SK-N-MC (cell line): ENCODE measurements at regions not wholly inside any gene's neighbourhood (a gene's known extent, or its start where the extent isn't known, plus 50 kb on each side); places are given as distances from the start of the nearest gene placed in this dataset.

Experiments used
- DNase-seq: peaks from one replicate; pipeline ENCODE4 v3.0.0-alpha.2; 2011; ENCODE audit warnings: low read depth, low spot score
- H3K27ac ChIP-seq: fragments of 200-600 bp; sonication (generic); 2 replicates; pipeline ENCODE4 v1.5.1; 2016; ENCODE audit warnings: mixed run types
- H3K36me3 ChIP-seq: fragments of 200-600 bp; sonication (generic); 2 replicates; pipeline ENCODE4 v1.6.1; 2017; ENCODE audit warnings: antibody characterized with exemption, low read length, mixed read lengths; ENCODE audit not compliant: insufficient read depth
- H3K4me3 ChIP-seq: fragments of 200-600 bp; sonication (generic); 2 replicates; pipeline ENCODE4 v1.5.1; 2016
- H3K9ac ChIP-seq: fragments of 200-600 bp; sonication (generic); 2 replicates; pipeline ENCODE4 v1.8.0; 2017; ENCODE audit warnings: mixed run types, mixed read lengths; ENCODE audit not compliant: insufficient read length
- H3K9me3 ChIP-seq: fragments of 200-600 bp; sonication (generic); 2 replicates; pipeline ENCODE4 v1.6.1; 2017; ENCODE audit warnings: low read depth, mild to moderate bottlenecking, antibody characterized with exemption, low read length, moderate library complexity, mixed read lengths
- EZH2 ChIP-seq: fragments of 200-600 bp; sonication (generic); IDR thresholded peaks from one replicate; pipeline ENCODE4 v1.6.1; 2017; ENCODE audit warnings: antibody characterized with exemption
- FOXP2 ChIP-seq: optimal IDR thresholded peaks from 2 replicates; pipeline ENCODE3; 2011; ENCODE audit warnings: mild to moderate bottlenecking, moderate library complexity; ENCODE audit not compliant: insufficient read depth; ENCODE audit errors: extremely low read length, control extremely low read depth
- POLR2AphosphoS5 ChIP-seq: IDR thresholded peaks from 2 replicates; pipeline ENCODE4 v1.6.1; 2012; ENCODE audit warnings: mild to moderate bottlenecking, low read depth, low read length, borderline replicate concordance

DNA sequence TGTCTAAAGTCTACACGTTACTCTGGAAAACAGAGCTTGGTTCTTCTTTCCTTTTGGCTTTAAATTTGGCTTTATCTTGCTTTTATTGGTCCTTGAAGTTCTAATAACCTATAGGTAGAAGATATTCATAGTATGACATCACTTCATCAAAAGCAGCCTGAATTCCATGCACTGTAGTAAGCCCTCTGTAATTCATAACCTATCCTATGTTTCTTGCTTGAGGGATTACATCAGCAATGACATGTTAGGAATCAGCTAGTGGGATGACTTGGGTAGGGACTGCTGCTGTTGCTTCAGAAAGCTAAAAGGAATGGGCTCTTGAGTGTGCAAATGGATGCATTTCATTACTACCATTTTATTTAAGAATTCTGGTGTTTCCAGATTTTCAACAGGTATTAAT lies 184.9 kb downstream of the PTEN start:
- Histone ChIP-seq H3K9me3 (no peaks in the 10 kb centered on the region), H3K4me3 (no peak overlapping the region), H3K9ac (no peak overlapping the region), H3K36me3 (no peaks in the 10 kb centered on the region), H3K27ac (no peak overlapping the region)
- TF ChIP-seq EZH2 = no peak
- no peak for TF ChIP-seq FOXP2
- no peak for TF ChIP-seq POLR2AphosphoS5
- no peak for DNase-seq

DNA sequence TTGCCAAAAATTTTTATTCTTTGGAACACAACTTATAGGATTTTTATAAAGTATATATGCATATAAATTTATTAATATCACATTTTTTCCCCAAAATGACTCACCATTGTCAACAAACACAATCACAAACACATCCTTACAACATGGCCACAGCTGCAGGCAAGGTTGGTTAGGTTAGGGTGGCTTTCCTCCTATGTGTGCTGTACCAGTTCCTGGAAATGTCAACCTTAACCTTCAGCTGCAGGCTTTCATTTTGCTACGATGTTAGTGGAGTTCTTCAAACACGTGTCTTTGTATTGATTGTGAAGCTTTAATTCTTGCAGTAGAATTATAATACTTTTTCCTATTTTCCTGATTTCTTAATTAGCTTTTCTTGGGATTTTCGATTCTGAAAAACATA lies 185.8 kb downstream of the PTEN start:
- Histone ChIP-seq H3K36me3 (no peaks in the 10 kb centered on the region), H3K9ac (no peak overlapping the region), H3K9me3 (no peaks in the 10 kb centered on the region), H3K27ac (no peak overlapping the region), H3K4me3 (no peak overlapping the region)
- DNase-seq = no peak
- no peak for TF ChIP-seq EZH2
- TF ChIP-seq FOXP2 = no peak
- TF ChIP-seq POLR2AphosphoS5 = no peak

DNA sequence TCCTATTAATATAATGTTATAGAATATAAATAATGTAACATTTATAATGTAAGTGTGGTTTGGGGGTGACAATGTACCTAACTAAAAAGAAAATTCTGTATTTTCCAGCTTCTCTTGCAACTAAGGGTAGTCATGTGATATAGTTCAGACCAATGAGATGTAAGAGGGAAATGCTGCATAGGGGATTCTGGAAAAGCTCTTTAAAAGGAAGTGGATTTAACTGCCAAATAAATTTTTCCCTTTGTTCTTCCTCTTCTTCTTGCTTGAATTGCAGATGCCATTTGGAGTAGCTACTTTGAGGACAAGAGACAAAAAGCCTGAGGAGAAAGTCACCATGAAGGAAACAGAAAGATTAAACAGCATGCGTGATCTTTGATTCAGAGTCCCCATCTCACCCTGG lies 194.3 kb downstream of the PTEN start:
- H3K9me3 ChIP-seq = no peaks in the 10 kb centered on the region
- no peaks in the 10 kb centered on the region for H3K36me3 ChIP-seq
- DNase-seq = no peak
- H3K27ac ChIP-seq = no peak overlapping the region
- no peak for TF ChIP-seq POLR2AphosphoS5
- no peak for TF ChIP-seq EZH2
- TF ChIP-seq FOXP2 = no peak
- H3K4me3 ChIP-seq = no peak overlapping the region
- no peak overlapping the region for H3K9ac ChIP-seq

DNA sequence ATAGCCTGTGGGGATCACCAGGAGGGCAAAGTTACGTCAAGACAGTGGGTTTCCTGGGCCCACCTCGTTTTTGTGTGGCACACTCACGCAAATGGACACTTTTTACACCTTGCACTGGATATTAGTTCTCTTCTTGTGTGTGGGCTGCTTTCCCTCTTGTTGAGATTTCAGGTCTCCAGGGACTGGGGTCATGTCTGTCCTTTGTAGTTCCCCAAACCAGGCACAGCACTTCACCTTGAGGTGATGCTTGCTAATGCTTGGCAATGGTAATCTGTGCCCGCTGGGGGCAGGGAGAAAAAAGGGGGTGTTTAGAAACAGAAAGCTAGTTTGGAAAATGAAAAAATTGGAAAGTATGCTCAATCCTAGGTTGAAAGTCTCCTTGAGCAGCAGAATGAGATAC lies 195.3 kb downstream of the PTEN start:
- H3K9ac ChIP-seq = no peak overlapping the region
- no peaks in the 10 kb centered on the region for H3K36me3 ChIP-seq
- H3K9me3 ChIP-seq = no peaks in the 10 kb centered on the region
- no peak overlapping the region for H3K27ac ChIP-seq
- TF ChIP-seq POLR2AphosphoS5 (no peak), FOXP2 (no peak), EZH2 (no peak)
- DNase-seq = no peak
- H3K4me3 ChIP-seq = no peak overlapping the region

DNA sequence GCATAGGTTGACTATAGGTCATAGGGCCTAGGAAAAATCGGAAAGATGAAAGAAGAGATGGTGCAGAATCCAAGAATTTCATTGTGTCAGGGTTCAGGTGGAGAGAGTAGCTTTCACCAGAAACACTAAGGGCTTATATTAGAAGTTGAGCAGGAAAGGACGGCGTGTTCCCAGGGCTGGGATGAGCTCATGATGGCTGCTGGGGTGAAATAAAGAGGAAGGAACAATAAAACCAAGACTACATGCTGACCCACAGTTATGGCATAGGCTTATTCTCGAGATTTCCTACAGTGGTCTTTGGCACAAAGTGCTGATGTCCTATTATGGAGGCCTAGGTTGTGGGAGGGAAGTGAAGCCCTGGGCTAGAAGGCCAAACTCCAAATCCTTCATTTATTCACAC lies 195.8 kb downstream of the PTEN start:
- no peaks in the 10 kb centered on the region for H3K36me3 ChIP-seq
- TF ChIP-seq EZH2 (no peak), POLR2AphosphoS5 (no peak), FOXP2 (no peak)
- no peak overlapping the region for H3K9ac ChIP-seq
- H3K27ac ChIP-seq = no peak overlapping the region
- DNase-seq = no peak
- no peak overlapping the region for H3K4me3 ChIP-seq
- H3K9me3 ChIP-seq = no peaks in the 10 kb centered on the region

DNA sequence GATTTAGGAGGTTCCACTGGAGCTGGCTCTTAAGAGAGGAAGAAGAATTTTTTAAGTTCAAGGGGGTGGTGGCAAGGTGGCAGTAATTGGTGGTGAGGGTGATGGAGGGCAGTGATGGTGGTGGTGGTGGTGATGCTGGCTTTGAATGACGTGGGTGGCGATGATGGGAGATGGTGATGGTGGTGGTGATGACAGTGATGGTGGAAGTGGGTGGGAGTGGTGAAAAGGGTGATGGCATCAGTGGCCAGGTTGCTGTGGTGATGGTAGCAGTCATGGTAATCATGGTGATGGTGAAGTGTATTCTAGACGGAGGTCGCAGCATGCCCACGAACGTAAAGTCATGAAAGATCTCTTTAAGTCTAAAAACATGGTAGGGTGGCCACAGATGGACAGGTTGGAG lies 197.3 kb downstream of the PTEN start:
- TF ChIP-seq POLR2AphosphoS5 (no peak), EZH2 (no peak), FOXP2 (no peak)
- H3K9ac ChIP-seq = no peak overlapping the region
- H3K9me3 ChIP-seq = no peaks in the 10 kb centered on the region
- H3K4me3 ChIP-seq = no peak overlapping the region
- H3K36me3 ChIP-seq = no peaks in the 10 kb centered on the region
- H3K27ac ChIP-seq = no peak overlapping the region
- DNase-seq = no peak

DNA sequence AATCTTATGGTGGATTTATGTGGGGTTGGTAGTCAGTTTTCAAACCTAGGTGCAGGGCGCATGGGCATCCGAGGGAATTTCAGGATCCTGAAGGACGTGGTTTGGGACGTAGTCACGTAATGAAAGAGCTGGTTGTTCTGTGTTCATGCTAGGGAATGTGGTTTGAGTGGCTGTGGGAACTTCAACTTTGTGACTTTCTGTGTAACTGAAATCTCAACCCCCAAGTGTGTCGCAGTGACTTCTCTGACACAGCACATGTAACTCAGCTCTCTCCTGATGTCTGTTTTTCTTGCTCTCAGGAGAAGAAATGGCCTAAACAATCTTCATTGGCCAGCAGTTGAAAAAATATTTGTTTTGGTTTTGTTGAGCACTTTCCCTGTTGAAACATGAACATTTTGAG lies 199.0 kb downstream of the PTEN start:
- Histone ChIP-seq H3K9me3 (no peaks in the 10 kb centered on the region), H3K9ac (no peak overlapping the region), H3K27ac (no peak overlapping the region), H3K36me3 (no peaks in the 10 kb centered on the region), H3K4me3 (no peak overlapping the region)
- no peak for TF ChIP-seq FOXP2
- TF ChIP-seq EZH2 = no peak
- TF ChIP-seq POLR2AphosphoS5 = no peak
- DNase-seq = no peak

DNA sequence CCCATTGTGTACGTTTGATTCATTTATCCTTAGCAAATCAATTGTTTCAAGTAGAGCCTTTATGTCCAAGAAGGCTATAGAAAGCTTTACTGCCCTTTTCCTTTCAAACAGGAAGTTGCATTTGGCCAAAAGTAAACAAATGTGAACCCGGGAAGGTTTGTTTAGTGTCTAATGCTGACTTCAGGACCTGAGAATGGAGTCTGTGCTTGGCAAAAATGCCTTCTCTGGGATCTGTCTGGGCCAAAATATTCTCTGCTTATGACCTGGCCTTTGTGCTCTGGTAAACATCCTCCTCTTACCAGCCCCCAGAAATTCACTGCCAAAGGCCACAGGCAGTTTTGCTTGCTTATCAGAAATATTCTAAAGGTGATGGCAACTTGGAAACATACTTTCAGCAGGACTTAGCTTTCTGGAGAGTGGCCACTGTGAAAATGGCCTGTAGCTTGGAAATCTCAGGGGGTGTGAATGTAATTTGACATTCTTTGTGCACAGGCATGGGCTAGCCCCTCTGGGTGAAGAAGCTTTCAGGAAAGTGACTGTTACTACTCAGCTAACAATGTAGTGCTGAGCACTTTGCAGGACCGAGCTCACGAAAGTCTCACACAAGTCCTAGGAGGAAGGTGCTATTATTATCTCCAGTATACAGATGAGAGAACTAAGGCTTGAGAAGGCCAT lies 199.5 kb downstream of the PTEN start:
- Histone ChIP-seq H3K27ac (no peak overlapping the region), H3K36me3 (no peaks in the 10 kb centered on the region), H3K9ac (no peak overlapping the region), H3K9me3 (no peaks in the 10 kb centered on the region), H3K4me3 (no peak overlapping the region)
- no peak for DNase-seq
- TF ChIP-seq POLR2AphosphoS5 = no peak

DNA sequence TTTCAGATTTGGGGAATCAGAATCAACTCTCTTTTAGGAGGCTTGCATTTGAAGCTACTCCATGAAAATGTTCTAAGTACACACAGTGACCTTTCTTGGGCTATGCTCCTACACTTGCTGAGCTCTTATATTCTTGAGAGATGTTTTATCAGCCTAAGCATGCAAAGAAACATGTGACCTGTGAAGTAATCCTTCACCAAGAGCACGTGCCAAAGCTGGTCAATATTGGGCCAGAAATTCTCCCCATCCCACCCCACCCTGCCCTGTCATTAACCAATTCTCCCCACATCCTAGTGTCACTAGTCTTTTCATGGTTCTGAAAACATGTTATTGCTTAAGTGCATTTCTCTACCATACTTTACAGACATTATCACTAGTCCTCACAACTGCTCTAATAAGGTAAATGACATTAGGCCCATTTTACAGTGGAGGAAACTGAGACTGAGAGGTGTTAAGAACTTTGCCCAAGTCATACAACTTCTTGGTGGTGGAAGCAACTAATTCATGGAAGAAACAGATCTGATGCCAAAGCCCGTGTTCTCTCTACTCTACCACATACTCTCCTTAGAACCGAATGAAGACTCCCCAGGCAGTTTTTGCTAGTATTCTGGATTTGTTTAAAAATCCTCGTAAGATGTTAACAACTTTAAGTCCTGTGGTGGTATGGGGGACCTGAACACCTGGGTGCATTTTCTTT lies 200.6 kb downstream of the PTEN start:
- H3K4me3 ChIP-seq = no peak overlapping the region
- no peak overlapping the region for H3K27ac ChIP-seq
- no peak overlapping the region for H3K9ac ChIP-seq
- DNase-seq = no peak
- no peaks in the 10 kb centered on the region for H3K9me3 ChIP-seq
- H3K36me3 ChIP-seq = no peaks in the 10 kb centered on the region
- TF ChIP-seq EZH2 (no peak), POLR2AphosphoS5 (no peak), FOXP2 (no peak)
